Uterus (tissue), 2 donors: ENCODE measurements at regions not wholly inside any gene's neighbourhood (a gene's known extent, or its start where the extent isn't known, plus 50 kb on each side); places are given as distances from the start of the nearest gene placed in this dataset.

ENCODE experiments used
- CTCF ChIP-seq, 4 experiments: fragments of 200-600 bp in 2 of 4; fragments of 450-650 bp in 2 of 4; sonication (generic) in 2 of 4; IDR thresholded peaks; one replicate each; pipeline ENCODE4 v1.5.1; 2016 to 2019; ENCODE audit warnings: antibody characterized with exemption in 4 of 4, mild to moderate bottlenecking in 2 of 4, moderate library complexity in 1 of 4
- POLR2A ChIP-seq, 2 donors: fragments of 450-650 bp; IDR thresholded peaks; one replicate each; pipeline ENCODE4 v1.6.1; 2016; ENCODE audit warnings: antibody characterized with exemption in 2 of 2, mild to moderate bottlenecking in 1 of 2, moderate library complexity in 1 of 2

GRCh38 chr4:128600996-128601871, 208.3 kb upstream of the JADE1 start:
- TF ChIP-seq CTCF (IDR thresholded peaks at IDR 0.05) (no peak), POLR2A (IDR thresholded peaks at IDR 0.05) (no peak)
